CD14-positive monocyte (primary cell): ENCODE measurements at regions not wholly inside any gene's neighbourhood (a gene's known extent, or its start where the extent isn't known, plus 50 kb on each side); places are given as distances from the start of the nearest gene placed in this dataset.

ENCODE experiments used
- DNase-seq, 3 donors: peaks; one replicate each; pipeline ENCODE4 v3.0.0-alpha.2; 2011 to 2022
- H2AFZ ChIP-seq: 2 replicates; pipeline ENCODE4 v1.6.0; 2012; ENCODE audit warnings: mild to moderate bottlenecking, low read depth, low read length, inconsistent platforms; ENCODE audit not compliant: insufficient read depth, poor library complexity, severe bottlenecking
- H3K27ac ChIP-seq, 2 donors: 1 replicate in 1 of 2; 2 replicates in 1 of 2; pipeline ENCODE4 v1.5.1; 2012 to 2013; ENCODE audit warnings: low read length in 2 of 2, control low read depth in 1 of 2, inconsistent platforms in 1 of 2, low read depth in 1 of 2, mild to moderate bottlenecking in 1 of 2
- H3K27me3 ChIP-seq, 2 donors: one replicate each; pipeline versions ENCODE4 v1.6.0 to v1.6.1; 2011 to 2013; ENCODE audit warnings: low read length in 2 of 2; ENCODE audit not compliant: control insufficient read depth in 2 of 2, insufficient read depth in 2 of 2
- H3K36me3 ChIP-seq, 2 donors: replicated peaks in 1 of 2; 1 replicate in 1 of 2; 2 replicates in 1 of 2; pipeline versions ENCODE4 v1.5.1 to v1.6.1; 2012 to 2013; ENCODE audit warnings: low read length in 2 of 2, control low read depth in 1 of 2, inconsistent platforms in 1 of 2, mild to moderate bottlenecking in 1 of 2; ENCODE audit not compliant: insufficient read depth in 2 of 2, control insufficient read depth in 1 of 2
- H3K4me1 ChIP-seq, 2 donors: 1 replicate in 1 of 2; 2 replicates in 1 of 2; pipeline versions ENCODE4 v1.5.1 to v1.6.1; 2012 to 2013; ENCODE audit warnings: low read length in 2 of 2, control low read depth in 1 of 2, inconsistent platforms in 1 of 2, mild to moderate bottlenecking in 1 of 2, moderate library complexity in 1 of 2; ENCODE audit not compliant: insufficient read depth in 2 of 2, control insufficient read depth in 1 of 2
- H3K4me2 ChIP-seq: replicated peaks from 2 replicates; pipeline ENCODE3; 2012; ENCODE audit warnings: low read length, moderate library complexity, mild to moderate bottlenecking; ENCODE audit not compliant: poor library complexity, severe bottlenecking; ENCODE audit errors: extremely low read depth
- H3K4me3 ChIP-seq, 3 experiments: fragments of 200-600 bp in 1 of 3; sonication (generic) in 1 of 3; replicated peaks in 1 of 3; 1 replicate in 2 of 3; 2 replicates in 1 of 3; pipeline ENCODE4 v1.5.1; 2011 to 2013; ENCODE audit warnings: low read length in 3 of 3, mild to moderate bottlenecking in 3 of 3, control low read depth in 2 of 3, low read depth in 2 of 3, inconsistent platforms in 1 of 3, moderate library complexity in 1 of 3
- H3K79me2 ChIP-seq: 2 replicates; pipeline ENCODE4 v1.6.0; 2012; ENCODE audit warnings: mild to moderate bottlenecking, control low read depth, inconsistent platforms, low read length, moderate library complexity; ENCODE audit not compliant: insufficient read depth
- H3K9ac ChIP-seq: 2 replicates; pipeline ENCODE4 v1.6.0; 2017; ENCODE audit warnings: low read length, mild to moderate bottlenecking; ENCODE audit not compliant: insufficient read depth, poor library complexity, severe bottlenecking
- H3K9me3 ChIP-seq, 2 donors: replicated peaks in 1 of 2; 1 replicate in 1 of 2; 2 replicates in 1 of 2; pipeline versions ENCODE4 v1.5.1 to v1.6.1; 2012 to 2013; ENCODE audit warnings: low read length in 2 of 2, control low read depth in 1 of 2; ENCODE audit not compliant: control insufficient read depth in 1 of 2, insufficient read depth in 1 of 2
- H4K20me1 ChIP-seq: 2 replicates; pipeline ENCODE4 v1.6.0; 2012; ENCODE audit warnings: mild to moderate bottlenecking, low read length, control low read depth, moderate library complexity; ENCODE audit not compliant: insufficient read depth
- H3K27ac Mint-ChIP-seq, 7 donors: one replicate each; pipeline ENCODE4 v1.8.0; 2020; ENCODE audit warnings: mild to moderate bottlenecking in 7 of 7, mixed read lengths in 7 of 7, moderate library complexity in 6 of 7, inconsistent platforms in 2 of 7
- H3K27me3 Mint-ChIP-seq, 3 donors: one replicate each; pipeline ENCODE4 v1.8.0; 2021 to 2022; ENCODE audit warnings: low read depth in 3 of 3, mild to moderate bottlenecking in 3 of 3, mixed read lengths in 3 of 3, moderate library complexity in 3 of 3, inconsistent platforms in 1 of 3
- H3K36me3 Mint-ChIP-seq, 2 donors: one replicate each; pipeline ENCODE4 v1.8.0; 2020; ENCODE audit warnings: mixed read lengths in 2 of 2, inconsistent platforms in 1 of 2, mild to moderate bottlenecking in 1 of 2
- H3K4me1 Mint-ChIP-seq: one replicate; pipeline ENCODE4 v1.8.0; 2020; ENCODE audit warnings: mild to moderate bottlenecking, mixed read lengths
- H3K4me3 Mint-ChIP-seq, 2 donors: one replicate each; pipeline ENCODE4 v1.8.0; 2020; ENCODE audit warnings: mild to moderate bottlenecking in 2 of 2, mixed read lengths in 2 of 2, moderate library complexity in 1 of 2
- H3K9me3 Mint-ChIP-seq, 7 donors: one replicate each; pipeline ENCODE4 v1.8.0; 2020 to 2022; ENCODE audit warnings: mixed read lengths in 7 of 7, mild to moderate bottlenecking in 6 of 7, moderate library complexity in 6 of 7, inconsistent platforms in 2 of 7
- CTCF ChIP-seq: fragments of 200-600 bp; IDR thresholded peaks from one replicate; pipeline ENCODE4 v1.8.0; 2022; ENCODE audit warnings: antibody characterized with exemption, mild to moderate bottlenecking
- WGBS: methylation state at CpG from one replicate; pipeline ENCODE4 v1.1.5; 2013; ENCODE audit warnings: missing lambda C conversion rate; ENCODE audit not compliant: insufficient coverage; 5-methylcytosine and 5-hydroxymethylcytosine counted together
- intact Hi-C, 2 donors: fragments of 100-400 bp; cut with micrococcal nuclease; formaldehyde crosslinking; loops; one replicate each; pipeline versions ENCODE4 v1.15.0 to v1.15.1; 2023

GRCh38 chr14:71742485-71742884 is 189.7 kb upstream of the RGS6 start:
- Histone ChIP-seq H3K27ac (no peak overlapping the region), H2AFZ (no peak overlapping the region), H3K4me3 (no peak overlapping the region), H3K79me2 (no peaks in the 10 kb centered on the region), H4K20me1 (no peaks in the 10 kb centered on the region), H3K36me3 (peaks cover 23 to 27% of the 10 kb centered on the region in 2 donors), H3K9me3 (no peaks in the 10 kb centered on the region), H3K9ac (no peak overlapping the region), H3K4me1 (no peaks in the 10 kb centered on the region), H3K27me3 (no peaks in the 10 kb centered on the region), H3K4me2 (no peak overlapping the region)
- Mint-ChIP-seq H3K36me3 (peaks cover 31% of the 10 kb centered on the region in 2 donors), H3K4me1 (no peaks in the 10 kb centered on the region), H3K27me3 (peaks cover 0 to 9% (median 3%) of the 10 kb centered on the region in 3 donors), H3K9me3 (peaks cover 0 to 5% (median 1%) of the 10 kb centered on the region in 7 donors), H3K27ac (no peak overlapping the region), H3K4me3 (no peak overlapping the region)
- DNase-seq: no peak
- no CpG with 5 or more reads among the region's 6 CpGs for WGBS
- TF ChIP-seq CTCF: no peak
- intact Hi-C loops: no loop called here

DNA sequence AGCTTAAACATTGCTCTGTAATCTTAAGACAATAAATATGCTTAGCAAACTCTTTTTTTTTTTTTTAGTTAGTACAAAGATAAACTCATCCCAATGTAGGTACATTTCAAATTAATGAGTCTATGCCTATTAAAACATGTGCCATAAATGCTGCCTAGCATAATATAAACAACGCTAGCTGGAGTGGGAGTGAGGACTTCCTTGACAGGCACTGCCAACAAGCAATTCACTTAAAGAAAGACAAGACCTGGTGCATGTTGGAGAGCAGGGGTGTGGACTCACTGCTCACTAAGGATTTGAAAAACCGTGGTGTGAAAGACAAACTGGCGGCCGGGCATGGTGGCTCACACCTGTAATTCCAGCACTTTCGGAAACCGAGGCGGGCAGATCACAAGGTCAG is 187.2 kb upstream of the RGS6 start:
- H3K4me2 ChIP-seq: no peak overlapping the region
- H3K9me3 ChIP-seq: peaks cover 9 to 14% of the 10 kb centered on the region in 2 donors
- intact Hi-C loops: no loop called here
- no peak overlapping the region for H3K9ac ChIP-seq
- no peak overlapping the region for H2AFZ ChIP-seq
- H4K20me1 ChIP-seq: no peaks in the 10 kb centered on the region
- Mint-ChIP-seq H3K27me3 (peaks cover 0 to 9% (median 3%) of the 10 kb centered on the region in 3 donors), H3K36me3 (peaks cover 9% of the 10 kb centered on the region in 2 donors), H3K4me3 (no peak overlapping the region), H3K27ac (peak overlapping the region in 1 of 7 donors; percentile 22), H3K4me1 (peaks cover 9% of the 10 kb centered on the region), H3K9me3 (peaks cover 9 to 25% (median 15%) of the 10 kb centered on the region in 7 donors)
- DNase-seq: no peak
- H3K36me3 ChIP-seq: peaks cover 2 to 3% of the 10 kb centered on the region in 2 donors
- WGBS: 93% methylated on average over 3 of the region's 7 CpGs
- H3K4me3 ChIP-seq: no peak overlapping the region
- no peak for TF ChIP-seq CTCF
- no peaks in the 10 kb centered on the region for H3K79me2 ChIP-seq
- no peak overlapping the region for H3K27ac ChIP-seq
- no peaks in the 10 kb centered on the region for H3K4me1 ChIP-seq
- H3K27me3 ChIP-seq: no peaks in the 10 kb centered on the region
